GM12865 (cell line): ENCODE measurements at regions not wholly inside any gene's neighbourhood (a gene's known extent, or its start where the extent isn't known, plus 50 kb on each side); places are given as distances from the start of the nearest gene placed in this dataset.

Experiments
- DNase-seq: peaks from one replicate; pipeline ENCODE4 v3.0.0; 2010; ENCODE audit warnings: low read depth
- H3K4me3 ChIP-seq: 2 replicates; pipeline ENCODE4 v1.5.1; 2011; ENCODE audit warnings: mild to moderate bottlenecking, low read depth, low read length, control low read depth
- CTCF ChIP-seq: IDR thresholded peaks from 2 replicates; pipeline ENCODE4 v1.5.1; 2011; ENCODE audit warnings: low read length, control low read depth, low read depth, inconsistent platforms; ENCODE audit not compliant: insufficient read depth; ENCODE audit errors: missing control alignments

GRCh38 chr2:30338475-30338874 lies 107.1 kb downstream of the LBH start:
- no peak overlapping the region for H3K4me3 ChIP-seq
- TF ChIP-seq CTCF: no peak
- no peak for DNase-seq

GRCh38 chr2:30339071-30339470 lies 107.7 kb downstream of the LBH start:
- peak; percentile 84 for DNase-seq
- TF ChIP-seq CTCF: no peak
- no peak overlapping the region for H3K4me3 ChIP-seq

- no peak overlapping the region for H3K4me3 ChIP-seq
- DNase-seq: peak; percentile 39
- no peak for TF ChIP-seq CTCF
Observed at GRCh38 chr2:30341500-30342267, 105.4 kb upstream of the LCLAT1 start.

GRCh38 chr2:30346471-30347169 lies 100.4 kb upstream of the LCLAT1 start:
- no peak overlapping the region for H3K4me3 ChIP-seq
- DNase-seq: no peak
- no peak for TF ChIP-seq CTCF

- TF ChIP-seq CTCF: no peak
Observed at GRCh38 chr2:30348825-30349224, 98.2 kb upstream of the LCLAT1 start.

GRCh38 chr2:30349691-30350090 lies 97.4 kb upstream of the LCLAT1 start:
- TF ChIP-seq CTCF: no peak
- DNase-seq: no peak
- no peak overlapping the region for H3K4me3 ChIP-seq

More at GRCh38 chr2:30348825-30349224, 98.2 kb upstream of the LCLAT1 start:
- no peak for DNase-seq
- no peak overlapping the region for H3K4me3 ChIP-seq

GRCh38 chr2:30351116-30351515 lies 95.9 kb upstream of the LCLAT1 start:
- H3K4me3 ChIP-seq: no peak overlapping the region
- DNase-seq: no peak
- TF ChIP-seq CTCF: no peak
